Lung (tissue), 11 donors: ENCODE measurements at regions not wholly inside any gene's neighbourhood (a gene's known extent, or its start where the extent isn't known, plus 50 kb on each side); places are given as distances from the start of the nearest gene placed in this dataset.

Experiments used
- ATAC-seq: fragments of 200-7000 bp; cut with Tn5 transposase; one replicate; pipeline ENCODE4 v1.9.1; 2020; ENCODE audit warnings: moderate number of reproducible peaks; ENCODE audit not compliant: insufficient read depth, low FRiP score
- DNase-seq, 3 donors: peaks; one replicate each; pipeline ENCODE4 v3.0.0-alpha.2; 2013 to 2017
- H3K27ac ChIP-seq, 2 donors: one replicate each; pipeline ENCODE4 v1.5.1; 2013; ENCODE audit warnings: mild to moderate bottlenecking in 2 of 2, moderate library complexity in 2 of 2, control low read depth in 1 of 2, inconsistent platforms in 1 of 2, low read depth in 1 of 2, low read length in 1 of 2
- H3K27me3 ChIP-seq, 3 donors: one replicate each; pipeline ENCODE4 v1.5.1; 2013; ENCODE audit warnings: low read length in 2 of 3; ENCODE audit not compliant: control insufficient read depth in 3 of 3, insufficient read depth in 3 of 3
- H3K36me3 ChIP-seq, 4 donors: one replicate each; pipeline ENCODE4 v1.5.1; 2013; ENCODE audit warnings: low read length in 4 of 4, mild to moderate bottlenecking in 1 of 4, moderate library complexity in 1 of 4; ENCODE audit not compliant: control insufficient read depth in 4 of 4, insufficient read depth in 4 of 4
- H3K4me1 ChIP-seq, 5 donors: one replicate each; pipeline ENCODE4 v1.5.1; 2013; ENCODE audit warnings: low read length in 5 of 5, mild to moderate bottlenecking in 2 of 5, moderate library complexity in 1 of 5; ENCODE audit not compliant: control insufficient read depth in 5 of 5, insufficient read depth in 5 of 5
- H3K4me3 ChIP-seq: one replicate; pipeline ENCODE4 v1.5.1; 2013; ENCODE audit warnings: mild to moderate bottlenecking, control low read depth, moderate library complexity
- H3K9ac ChIP-seq, 2 donors: one replicate each; pipeline ENCODE4 v1.5.1; 2013; ENCODE audit warnings: low read length in 2 of 2, control low read depth in 1 of 2; ENCODE audit not compliant: insufficient read depth in 1 of 2
- H3K9me3 ChIP-seq, 4 donors: one replicate each; pipeline ENCODE4 v1.5.1; 2013; ENCODE audit warnings: low read length in 3 of 4, mild to moderate bottlenecking in 1 of 4, moderate library complexity in 1 of 4; ENCODE audit not compliant: control insufficient read depth in 4 of 4, insufficient read depth in 3 of 4
- WGBS, 2 donors: extraction: QIAGEN DNeasy Blood & Tissue Kit; methylation state at CpG; one replicate each; pipeline ENCODE4 v1.1.7; 2013; 5-methylcytosine and 5-hydroxymethylcytosine counted together
- TF ChIP-seq, protein P1 (sequence below): IDR thresholded peaks from 2 replicates; pipeline ENCODE4 v1.5.1; 2012; ENCODE audit warnings: mild to moderate bottlenecking; ENCODE audit errors: control extremely low read depth, extremely low read depth
- donor health status: control.
- donor health status: control.
- donor health status: Bipolar disorder and iron deficiency.
- donor health status: healthy.
- donor health status: DM: yes; HTN: yes; CAD: no.

DNA sequence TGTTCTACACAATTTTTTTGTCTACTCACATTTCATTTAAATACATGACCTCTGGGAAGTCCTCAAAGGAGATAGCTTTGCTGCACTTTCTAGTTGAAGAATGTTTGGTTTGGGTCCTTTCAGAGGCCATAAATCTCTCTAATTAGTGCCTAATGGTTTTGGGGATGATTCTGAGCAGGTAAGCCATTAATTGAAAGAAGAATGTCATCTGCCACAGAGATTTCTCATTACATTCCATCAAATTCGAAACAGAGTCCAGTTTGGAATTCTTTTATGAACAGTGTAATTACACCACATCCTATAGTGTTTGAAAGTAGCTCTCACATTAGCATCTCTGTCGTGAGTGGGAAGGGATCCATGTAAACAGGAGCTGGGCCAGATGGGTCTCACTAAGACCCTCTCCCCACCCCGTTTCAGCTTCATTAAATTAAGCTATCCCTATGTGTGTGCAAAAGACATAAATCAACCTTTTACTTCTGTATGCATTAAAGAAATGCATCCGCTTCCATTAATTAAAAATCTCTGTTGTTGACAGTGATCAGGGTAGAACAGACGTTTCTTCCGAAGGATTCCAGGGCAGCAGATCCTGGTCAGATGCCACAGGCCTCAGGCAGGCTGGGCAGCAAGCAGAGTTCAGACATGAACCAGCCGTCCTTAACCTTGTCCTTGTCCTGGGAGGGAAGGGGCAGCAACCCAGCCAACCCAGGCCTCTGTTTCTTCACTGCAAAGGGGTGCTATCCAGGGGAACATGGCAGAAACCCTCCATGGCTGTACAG is 99.8 kb upstream of the MAP1B start:
- H3K27me3 ChIP-seq, result no peaks in the 10 kb centered on the region
- TF ChIP-seq, protein P1, sequence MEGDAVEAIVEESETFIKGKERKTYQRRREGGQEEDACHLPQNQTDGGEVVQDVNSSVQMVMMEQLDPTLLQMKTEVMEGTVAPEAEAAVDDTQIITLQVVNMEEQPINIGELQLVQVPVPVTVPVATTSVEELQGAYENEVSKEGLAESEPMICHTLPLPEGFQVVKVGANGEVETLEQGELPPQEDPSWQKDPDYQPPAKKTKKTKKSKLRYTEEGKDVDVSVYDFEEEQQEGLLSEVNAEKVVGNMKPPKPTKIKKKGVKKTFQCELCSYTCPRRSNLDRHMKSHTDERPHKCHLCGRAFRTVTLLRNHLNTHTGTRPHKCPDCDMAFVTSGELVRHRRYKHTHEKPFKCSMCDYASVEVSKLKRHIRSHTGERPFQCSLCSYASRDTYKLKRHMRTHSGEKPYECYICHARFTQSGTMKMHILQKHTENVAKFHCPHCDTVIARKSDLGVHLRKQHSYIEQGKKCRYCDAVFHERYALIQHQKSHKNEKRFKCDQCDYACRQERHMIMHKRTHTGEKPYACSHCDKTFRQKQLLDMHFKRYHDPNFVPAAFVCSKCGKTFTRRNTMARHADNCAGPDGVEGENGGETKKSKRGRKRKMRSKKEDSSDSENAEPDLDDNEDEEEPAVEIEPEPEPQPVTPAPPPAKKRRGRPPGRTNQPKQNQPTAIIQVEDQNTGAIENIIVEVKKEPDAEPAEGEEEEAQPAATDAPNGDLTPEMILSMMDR, result no peak
- peaks cover 0 to 12% (median 0%) of the 10 kb centered on the region in 5 donors for H3K4me1 ChIP-seq
- H3K27ac ChIP-seq, result no peak overlapping the region
- ATAC-seq, result no peak
- no peaks in the 10 kb centered on the region for H3K36me3 ChIP-seq
- H3K9me3 ChIP-seq, result no peaks in the 10 kb centered on the region
- DNase-seq, result no peak
- H3K4me3 ChIP-seq, result no peak overlapping the region
- H3K9ac ChIP-seq, result no peak overlapping the region
- WGBS, 2 donors, result 78 to 87% methylated on average over 7 of the region's 7 CpGs

DNA sequence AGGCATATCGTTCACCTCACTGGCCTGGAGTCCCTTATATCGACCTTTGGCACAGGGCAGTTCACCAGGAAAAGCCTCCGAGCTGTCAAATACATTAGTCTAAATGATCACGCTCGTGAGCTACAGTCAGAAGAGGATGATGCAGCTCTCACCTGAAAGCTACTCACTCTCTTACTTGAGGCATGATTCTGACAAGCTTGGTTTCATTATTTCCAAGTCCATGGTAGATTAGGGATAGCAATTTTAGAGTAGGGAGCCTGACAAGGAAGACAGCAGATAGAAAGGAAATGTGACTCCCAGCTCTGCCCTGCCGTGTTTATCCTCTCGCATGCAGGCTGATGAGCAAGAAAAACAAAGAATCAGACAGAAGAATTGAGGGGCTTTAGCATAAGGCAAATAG is 98.0 kb upstream of the MAP1B start:
- ATAC-seq, result no peak
- TF ChIP-seq, protein P1, result no peak
- 59 to 75% methylated on average over 7 of the region's 7 CpGs for WGBS, 2 donors
- H3K27ac ChIP-seq, result no peak overlapping the region
- no peaks in the 10 kb centered on the region for H3K27me3 ChIP-seq
- H3K9ac ChIP-seq, result no peak overlapping the region
- H3K4me3 ChIP-seq, result no peak overlapping the region
- H3K4me1 ChIP-seq, result peaks cover 0 to 13% (median 0%) of the 10 kb centered on the region in 5 donors
- peak in 1 of 3 donors; percentile 15 for DNase-seq
- no peaks in the 10 kb centered on the region for H3K9me3 ChIP-seq
- no peaks in the 10 kb centered on the region for H3K36me3 ChIP-seq

DNA sequence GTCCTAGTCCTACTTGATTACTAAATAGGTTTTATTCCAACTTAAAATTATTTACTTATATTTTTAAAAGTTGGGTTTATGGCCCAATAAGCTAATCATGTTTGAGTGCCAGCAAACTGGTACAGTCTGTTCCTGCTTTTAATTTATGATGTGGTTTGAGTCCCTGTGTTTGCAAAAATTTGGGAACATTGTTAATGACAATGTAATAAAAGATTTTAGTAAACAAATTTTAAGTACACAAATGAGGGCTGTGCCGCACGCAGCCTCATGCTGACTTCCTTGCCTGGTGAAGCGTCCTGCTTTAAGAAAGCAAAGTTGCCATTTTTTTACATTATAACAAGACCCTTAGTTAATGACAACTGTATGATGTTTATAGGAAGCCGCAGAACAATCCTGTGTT is 96.8 kb upstream of the MAP1B start:
- TF ChIP-seq, protein P1, result no peak
- DNase-seq, result peak in 2 of 3 donors; percentile 30 to 53
- Histone ChIP-seq H3K27ac (no peak overlapping the region), H3K4me3 (no peak overlapping the region), H3K4me1 (peaks cover 0 to 18% (median 0%) of the 10 kb centered on the region in 5 donors), H3K9ac (no peak overlapping the region), H3K36me3 (no peaks in the 10 kb centered on the region), H3K27me3 (no peaks in the 10 kb centered on the region), H3K9me3 (no peaks in the 10 kb centered on the region)
- 71 to 72% methylated on average over 4 of the region's 4 CpGs for WGBS, 2 donors
- ATAC-seq, result no peak

DNA sequence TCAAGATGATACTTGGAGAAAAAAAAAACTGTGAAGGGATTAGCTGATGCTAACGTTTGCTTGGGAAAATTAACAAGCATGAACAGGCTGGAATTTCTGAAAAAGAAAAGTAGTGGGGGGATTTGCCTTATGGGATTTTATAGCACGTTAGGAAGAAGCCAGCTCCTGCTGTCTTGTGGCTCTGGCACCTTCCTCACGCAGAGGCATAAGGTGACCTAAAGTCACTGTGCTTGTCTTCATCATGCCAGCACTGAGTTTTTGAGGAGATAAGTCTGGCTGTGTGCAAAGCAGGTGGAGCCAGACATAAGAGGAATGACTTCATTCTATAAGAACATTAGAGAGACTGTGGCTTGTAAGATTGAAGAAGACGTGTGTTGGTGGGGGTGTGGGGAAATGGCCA is 94.4 kb upstream of the MAP1B start:
- ATAC-seq (no peak), DNase-seq (peak in 1 of 3 donors; percentile 6)
- TF ChIP-seq, protein P1, result no peak
- no peaks in the 10 kb centered on the region for H3K27me3 ChIP-seq
- WGBS, 2 donors, result 64 to 66% methylated on average over 4 of the region's 4 CpGs
- no peaks in the 10 kb centered on the region for H3K9me3 ChIP-seq
- peaks cover 0 to 18% (median 0%) of the 10 kb centered on the region in 5 donors for H3K4me1 ChIP-seq
- H3K9ac ChIP-seq, result no peak overlapping the region
- no peak overlapping the region for H3K27ac ChIP-seq
- H3K36me3 ChIP-seq, result no peaks in the 10 kb centered on the region
- H3K4me3 ChIP-seq, result no peak overlapping the region
